ENCODE measurements at regions not wholly inside any gene's neighbourhood (a gene's known extent, or its start where the extent isn't known, plus 50 kb on each side); places are given as distances from the start of the nearest gene placed in this dataset.

DNA sequence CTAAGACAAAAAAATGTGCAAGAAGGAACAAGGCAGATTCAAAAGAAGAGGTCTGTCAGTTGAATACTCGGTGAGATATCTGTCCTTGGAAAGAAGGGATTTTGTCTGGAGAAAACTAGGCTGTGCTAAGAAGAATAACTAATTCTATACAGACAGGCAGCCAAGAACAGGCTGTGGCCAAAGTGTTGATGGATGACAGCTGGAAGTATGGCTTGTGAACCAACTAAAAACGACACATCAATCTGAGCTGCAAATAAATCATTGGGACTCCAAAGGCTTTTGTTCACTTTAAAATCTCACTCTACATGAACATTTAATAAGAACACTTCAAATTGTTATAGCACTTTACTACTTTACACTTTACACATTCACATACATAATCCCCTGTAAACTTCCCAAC is 70.5 kb upstream of the IGSF1 start:
- TF ChIP-seq, protein P1, sequence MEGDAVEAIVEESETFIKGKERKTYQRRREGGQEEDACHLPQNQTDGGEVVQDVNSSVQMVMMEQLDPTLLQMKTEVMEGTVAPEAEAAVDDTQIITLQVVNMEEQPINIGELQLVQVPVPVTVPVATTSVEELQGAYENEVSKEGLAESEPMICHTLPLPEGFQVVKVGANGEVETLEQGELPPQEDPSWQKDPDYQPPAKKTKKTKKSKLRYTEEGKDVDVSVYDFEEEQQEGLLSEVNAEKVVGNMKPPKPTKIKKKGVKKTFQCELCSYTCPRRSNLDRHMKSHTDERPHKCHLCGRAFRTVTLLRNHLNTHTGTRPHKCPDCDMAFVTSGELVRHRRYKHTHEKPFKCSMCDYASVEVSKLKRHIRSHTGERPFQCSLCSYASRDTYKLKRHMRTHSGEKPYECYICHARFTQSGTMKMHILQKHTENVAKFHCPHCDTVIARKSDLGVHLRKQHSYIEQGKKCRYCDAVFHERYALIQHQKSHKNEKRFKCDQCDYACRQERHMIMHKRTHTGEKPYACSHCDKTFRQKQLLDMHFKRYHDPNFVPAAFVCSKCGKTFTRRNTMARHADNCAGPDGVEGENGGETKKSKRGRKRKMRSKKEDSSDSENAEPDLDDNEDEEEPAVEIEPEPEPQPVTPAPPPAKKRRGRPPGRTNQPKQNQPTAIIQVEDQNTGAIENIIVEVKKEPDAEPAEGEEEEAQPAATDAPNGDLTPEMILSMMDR (IDR thresholded peaks at IDR 0.05): no peak
- TF ChIP-seq EZH2 (IDR thresholded peaks at IDR 0.05): no peak

Data from neural progenitor cell (in vitro differentiated cells).